ENCODE measurements at regions not wholly inside any gene's neighbourhood (a gene's known extent, or its start where the extent isn't known, plus 50 kb on each side); places are given as distances from the start of the nearest gene placed in this dataset.

DNA sequence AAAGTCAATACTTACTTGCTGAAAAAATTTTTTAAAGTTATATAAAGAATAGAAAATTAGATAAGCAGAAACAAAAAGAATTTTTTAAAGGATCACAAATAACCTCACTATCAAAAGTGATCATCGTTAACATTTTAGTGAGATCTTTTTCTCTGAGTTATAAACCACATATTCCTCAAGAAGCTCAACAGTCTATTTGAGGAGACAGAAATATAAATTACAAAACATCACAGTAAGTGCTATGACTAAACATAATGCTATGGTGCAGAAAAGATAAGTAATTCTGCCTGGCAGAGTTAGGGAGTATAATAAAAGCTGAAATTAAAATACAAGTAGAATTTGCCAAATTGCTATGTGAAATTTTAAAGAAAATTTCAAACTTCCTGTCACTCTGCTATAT is 226.7 kb downstream of the LMBRD1 start:
- dilution Hi-C loops (cut with HindIII; ENCODE audit: low sequenced_read_pairs, unreplicated experiment), result no loop called here
- Histone ChIP-seq H3K14ac (replicated peaks; ENCODE audit: low read depth, low read length) (no peak overlapping the region), H3K4me1 (ENCODE audit: control insufficient read depth, insufficient read depth, low read length) (no peaks in the 10 kb centered on the region), H3K9me1 (ENCODE audit: insufficient read depth, low read length) (no peaks in the 10 kb centered on the region), H3K56ac (ENCODE audit: extremely low read depth, insufficient read depth, low read length) (no peak overlapping the region), H3K79me1 (ENCODE audit: low read depth in 1 of 2, low read length in 2 of 2) (no peaks in the 10 kb centered on the region), H3K18ac (ENCODE audit: low read depth, low read length) (no peak overlapping the region), H2BK15ac (ENCODE audit: low read depth, low read length) (no peak overlapping the region), H4K8ac (ENCODE audit: low read depth in 2 of 2, low read length in 2 of 2) (no peak overlapping the region), H3K4ac (ENCODE audit: low read depth, low read length) (no peak overlapping the region), H3K9ac (ENCODE audit: low read depth, low read length) (no peak overlapping the region), H3K4me3 (ENCODE audit: insufficient read depth, low read depth, low read length) (no peak overlapping the region), H3K27ac (ENCODE audit: insufficient read depth, low read length) (no peak overlapping the region), H2BK20ac (ENCODE audit: low read depth, low read length) (no peak overlapping the region), H2AK5ac (ENCODE audit: low read depth, low read length) (no peak overlapping the region), H3K4me2 (ENCODE audit: low read depth, low read length) (no peak overlapping the region), H3K23ac (ENCODE audit: low read depth, low read length) (no peak overlapping the region), H3K9me3 (ENCODE audit: control insufficient read depth, insufficient read depth, low read length) (0 out of 2 replicates have a peak, but pooled peaks cover 2% of the 10 kb centered on the region), H2BK5ac (ENCODE audit: low read depth, low read length, poor library complexity, severe bottlenecking) (no peak overlapping the region), H2AFZ (replicated peaks; ENCODE audit: low read length, poor library complexity) (no peak overlapping the region), H4K91ac (ENCODE audit: insufficient read depth, low read depth, low read length) (no peak overlapping the region), H4K20me1 (ENCODE audit: insufficient read depth, low read length) (no peaks in the 10 kb centered on the region), H2BK120ac (ENCODE audit: low read depth, low read length) (no peak overlapping the region), H4K5ac (ENCODE audit: low read depth, low read length) (no peak overlapping the region), H3K36me3 (ENCODE audit: control insufficient read depth, insufficient read depth, low read length) (no peaks in the 10 kb centered on the region), H3K27me3 (ENCODE audit: control insufficient read depth, insufficient read depth, low read length) (no peaks in the 10 kb centered on the region), H2AK9ac (replicated peaks; ENCODE audit: low read depth, low read length, poor library complexity) (no peak overlapping the region)
- ATAC-seq (ENCODE audit: low read depth) (no peak), DNase-seq (no peak)
- in situ Hi-C loops (cut with MboI; ENCODE audit: low sequenced_read_pairs), result no loop called here
- BruUV-seq (replicated peaks), result no TSS peak
- no peak for TF ChIP-seq FOS (IDR thresholded peaks at IDR 0.05; ENCODE audit: low read depth, low read length)
- no peak for TF ChIP-seq RAD21 (IDR thresholded peaks at IDR 0.05; ENCODE audit: low read length)
- no peak for TF ChIP-seq POLR2A (IDR thresholded peaks at IDR 0.05; ENCODE audit: low read depth, low read length)
- no peak for TF ChIP-seq RCOR1 (IDR thresholded peaks at IDR 0.05; ENCODE audit: insufficient replicate concordance, low read length)
- no peak for TF ChIP-seq RFX5 (IDR thresholded peaks at IDR 0.05; ENCODE audit: low read depth, low read length)
- no peak for TF ChIP-seq MAFK (IDR thresholded peaks at IDR 0.05; ENCODE audit: low read depth, low read length)
- TF ChIP-seq NFE2L2 (IDR thresholded peaks at IDR 0.05; ENCODE audit: low read depth, low read length), result no peak
- TF ChIP-seq, protein P1, sequence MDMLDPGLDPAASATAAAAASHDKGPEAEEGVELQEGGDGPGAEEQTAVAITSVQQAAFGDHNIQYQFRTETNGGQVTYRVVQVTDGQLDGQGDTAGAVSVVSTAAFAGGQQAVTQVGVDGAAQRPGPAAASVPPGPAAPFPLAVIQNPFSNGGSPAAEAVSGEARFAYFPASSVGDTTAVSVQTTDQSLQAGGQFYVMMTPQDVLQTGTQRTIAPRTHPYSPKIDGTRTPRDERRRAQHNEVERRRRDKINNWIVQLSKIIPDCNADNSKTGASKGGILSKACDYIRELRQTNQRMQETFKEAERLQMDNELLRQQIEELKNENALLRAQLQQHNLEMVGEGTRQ (IDR thresholded peaks at IDR 0.05; ENCODE audit: low read depth, low read length), result no peak
- no peak for TF ChIP-seq MAZ (IDR thresholded peaks at IDR 0.05; ENCODE audit: borderline replicate concordance, low read depth, low read length)
- no peak for TF ChIP-seq CHD1 (IDR thresholded peaks at IDR 0.05; ENCODE audit: low read depth, low read length)
- no peak for TF ChIP-seq BHLHE40 (IDR thresholded peaks at IDR 0.05; ENCODE audit: low read depth, low read length)
- TF ChIP-seq, protein P2, sequence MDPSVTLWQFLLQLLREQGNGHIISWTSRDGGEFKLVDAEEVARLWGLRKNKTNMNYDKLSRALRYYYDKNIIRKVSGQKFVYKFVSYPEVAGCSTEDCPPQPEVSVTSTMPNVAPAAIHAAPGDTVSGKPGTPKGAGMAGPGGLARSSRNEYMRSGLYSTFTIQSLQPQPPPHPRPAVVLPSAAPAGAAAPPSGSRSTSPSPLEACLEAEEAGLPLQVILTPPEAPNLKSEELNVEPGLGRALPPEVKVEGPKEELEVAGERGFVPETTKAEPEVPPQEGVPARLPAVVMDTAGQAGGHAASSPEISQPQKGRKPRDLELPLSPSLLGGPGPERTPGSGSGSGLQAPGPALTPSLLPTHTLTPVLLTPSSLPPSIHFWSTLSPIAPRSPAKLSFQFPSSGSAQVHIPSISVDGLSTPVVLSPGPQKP (IDR thresholded peaks at IDR 0.05; ENCODE audit: borderline replicate concordance, low read depth, low read length), result no peak
- no peak for TF ChIP-seq SMC3 (IDR thresholded peaks at IDR 0.05; ENCODE audit: low read depth, low read length)
- no peak for TF ChIP-seq MXI1 (IDR thresholded peaks at IDR 0.05; ENCODE audit: borderline replicate concordance, low read depth, low read length)
- TF ChIP-seq CEBPB (IDR thresholded peaks at IDR 0.05; ENCODE audit: low read depth, low read length), result no peak
- TF ChIP-seq, protein P3, sequence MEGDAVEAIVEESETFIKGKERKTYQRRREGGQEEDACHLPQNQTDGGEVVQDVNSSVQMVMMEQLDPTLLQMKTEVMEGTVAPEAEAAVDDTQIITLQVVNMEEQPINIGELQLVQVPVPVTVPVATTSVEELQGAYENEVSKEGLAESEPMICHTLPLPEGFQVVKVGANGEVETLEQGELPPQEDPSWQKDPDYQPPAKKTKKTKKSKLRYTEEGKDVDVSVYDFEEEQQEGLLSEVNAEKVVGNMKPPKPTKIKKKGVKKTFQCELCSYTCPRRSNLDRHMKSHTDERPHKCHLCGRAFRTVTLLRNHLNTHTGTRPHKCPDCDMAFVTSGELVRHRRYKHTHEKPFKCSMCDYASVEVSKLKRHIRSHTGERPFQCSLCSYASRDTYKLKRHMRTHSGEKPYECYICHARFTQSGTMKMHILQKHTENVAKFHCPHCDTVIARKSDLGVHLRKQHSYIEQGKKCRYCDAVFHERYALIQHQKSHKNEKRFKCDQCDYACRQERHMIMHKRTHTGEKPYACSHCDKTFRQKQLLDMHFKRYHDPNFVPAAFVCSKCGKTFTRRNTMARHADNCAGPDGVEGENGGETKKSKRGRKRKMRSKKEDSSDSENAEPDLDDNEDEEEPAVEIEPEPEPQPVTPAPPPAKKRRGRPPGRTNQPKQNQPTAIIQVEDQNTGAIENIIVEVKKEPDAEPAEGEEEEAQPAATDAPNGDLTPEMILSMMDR (conservative IDR thresholded peaks at IDR 0.05; ENCODE audit: low read depth, low read length), result no peak
- intact Hi-C loops (cut with micrococcal nuclease), result no loop called here
- ChIA-PET POLR2A (ENCODE audit: unreplicated experiment) (no interaction called here), CTCF (no interaction called here)
- no CpG with 5 or more reads among the region's 1 CpG for WGBS, 2 experiments (ENCODE audit: extremely low coverage in 2 of 2, insufficient read length in 1 of 2)
